A673 (cell line): ENCODE measurements at regions not wholly inside any gene's neighbourhood (a gene's known extent, or its start where the extent isn't known, plus 50 kb on each side); places are given as distances from the start of the nearest gene placed in this dataset.

Experiments
- BruUV-seq: library from RNA; stranded (reverse); fragments of 400-500 nt; replicated peaks from 2 replicates; lab custom pipeline; 2021; lab: Mats Ljungman, UMichigan
- CTCF ChIA-PET: fragments of 300-600 bp; sonication (Branson Sonifier 250); formaldehyde crosslinking; loops from one replicate; lab custom pipeline; 2022; ENCODE audit warnings: antibody characterized with exemption; lab: Charles Lee
- POLR2A ChIA-PET: fragments of 300-600 bp; sonication (Branson Sonifier 250); formaldehyde crosslinking; loops from one replicate; lab custom pipeline; 2022; ENCODE audit warnings: antibody characterized with exemption; ENCODE audit not compliant: low non-redundant PET; lab: Charles Lee
- DNase-seq: peaks from one replicate; pipeline ENCODE4 v3.0.0-alpha.2; 2015; ENCODE audit warnings: low spot score
- H3K27ac ChIP-seq: fragments of 200-600 bp; sonication (generic); 2 replicates; pipeline ENCODE4 v1.5.1; 2016; ENCODE audit warnings: mixed run types, low read depth, mild to moderate bottlenecking, mixed read lengths, antibody characterized with exemption, low read length; ENCODE audit not compliant: poor library complexity, severe bottlenecking
- H3K27me3 ChIP-seq: fragments of 200-600 bp; sonication (generic); replicated peaks from 2 replicates; pipeline ENCODE4 v1.6.1; 2017; ENCODE audit warnings: mixed run types, low read depth, mild to moderate bottlenecking, mixed read lengths, antibody characterized with exemption, low read length; ENCODE audit not compliant: insufficient read depth, poor library complexity
- H3K36me3 ChIP-seq: fragments of 200-600 bp; sonication (generic); 2 replicates; pipeline ENCODE4 v1.6.1; 2016; ENCODE audit warnings: mixed run types, mild to moderate bottlenecking, mixed read lengths, antibody characterized with exemption, low read length; ENCODE audit not compliant: insufficient read depth, poor library complexity, severe bottlenecking
- H3K4me1 ChIP-seq: fragments of 200-600 bp; sonication (generic); 2 replicates; pipeline ENCODE4 v1.6.1; 2017; ENCODE audit warnings: mixed run types, mild to moderate bottlenecking, mixed read lengths, antibody characterized with exemption, low read length; ENCODE audit not compliant: insufficient read depth, poor library complexity, severe bottlenecking
- H3K4me3 ChIP-seq: fragments of 200-600 bp; sonication (generic); 2 replicates; pipeline ENCODE4 v1.5.1; 2016; ENCODE audit warnings: low read depth, mixed run types, mild to moderate bottlenecking, mixed read lengths, low read length; ENCODE audit not compliant: poor library complexity, severe bottlenecking
- H3K9me3 ChIP-seq: fragments of 200-600 bp; sonication (generic); 2 replicates; pipeline ENCODE4 v1.6.1; 2016; ENCODE audit warnings: mixed run types, low read depth, mild to moderate bottlenecking, mixed read lengths, antibody characterized with exemption, low read length; ENCODE audit not compliant: poor library complexity, severe bottlenecking
- EZH2 ChIP-seq: fragments of 200-600 bp; sonication (generic); IDR thresholded peaks from 2 replicates; pipeline ENCODE4 v1.6.1; 2017; ENCODE audit warnings: borderline replicate concordance, low read depth, mild to moderate bottlenecking, mixed read lengths, antibody characterized with exemption, low read length; ENCODE audit not compliant: poor library complexity, severe bottlenecking
- intact Hi-C: fragments of 100-400 bp; cut with micrococcal nuclease; formaldehyde crosslinking; loops from one replicate; pipeline ENCODE4 v1.10.0; 2022; ENCODE audit not compliant: unreplicated experiment
- TF ChIP-seq, protein P1 (sequence below): fragments of 300-800, 200-600 bp; sonication (generic); conservative IDR thresholded peaks from 2 replicates; pipeline ENCODE4 v1.5.1; 2017; ENCODE audit warnings: low read depth, mild to moderate bottlenecking, antibody characterized with exemption, low read length, moderate library complexity, mixed read lengths

DNA sequence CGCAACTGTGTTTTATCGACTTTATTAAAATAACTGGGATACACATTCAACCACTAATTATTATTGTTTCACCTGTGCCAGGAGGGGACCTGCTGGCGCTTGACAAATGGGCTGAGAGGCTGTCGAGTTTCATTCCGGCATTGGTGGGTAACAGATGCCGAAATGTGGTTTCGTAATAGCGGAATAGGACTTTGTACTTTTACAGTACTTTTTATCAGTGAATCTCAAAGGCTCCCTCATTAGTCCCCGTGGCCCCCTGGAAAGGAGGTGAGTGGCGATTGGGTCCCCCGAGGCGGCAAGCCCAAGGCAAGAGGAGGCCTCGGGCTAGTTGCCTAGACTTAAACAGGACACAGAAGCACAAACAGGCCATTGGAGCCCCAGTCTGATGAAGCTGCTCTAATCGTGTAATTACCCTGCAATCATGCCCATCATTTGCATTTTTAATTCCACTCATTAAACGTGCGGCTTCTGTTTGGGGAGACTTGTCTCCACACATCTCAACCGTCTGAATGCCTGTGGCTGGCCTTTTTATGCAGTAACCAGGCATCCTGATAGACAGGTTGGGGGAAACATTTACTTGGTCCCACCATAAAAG lies 193.2 kb downstream of the INO80D start:
- Histone ChIP-seq H3K27ac (no peak overlapping the region), H3K9me3 (no peaks in the 10 kb centered on the region), H3K4me1 (no peaks in the 10 kb centered on the region), H3K27me3 (no peaks in the 10 kb centered on the region), H3K36me3 (no peaks in the 10 kb centered on the region), H3K4me3 (no peak overlapping the region)
- no TSS peak for BruUV-seq
- ChIA-PET POLR2A (no interaction called here), CTCF (no interaction called here)
- TF ChIP-seq EZH2, result no peak
- TF ChIP-seq, protein P1, sequence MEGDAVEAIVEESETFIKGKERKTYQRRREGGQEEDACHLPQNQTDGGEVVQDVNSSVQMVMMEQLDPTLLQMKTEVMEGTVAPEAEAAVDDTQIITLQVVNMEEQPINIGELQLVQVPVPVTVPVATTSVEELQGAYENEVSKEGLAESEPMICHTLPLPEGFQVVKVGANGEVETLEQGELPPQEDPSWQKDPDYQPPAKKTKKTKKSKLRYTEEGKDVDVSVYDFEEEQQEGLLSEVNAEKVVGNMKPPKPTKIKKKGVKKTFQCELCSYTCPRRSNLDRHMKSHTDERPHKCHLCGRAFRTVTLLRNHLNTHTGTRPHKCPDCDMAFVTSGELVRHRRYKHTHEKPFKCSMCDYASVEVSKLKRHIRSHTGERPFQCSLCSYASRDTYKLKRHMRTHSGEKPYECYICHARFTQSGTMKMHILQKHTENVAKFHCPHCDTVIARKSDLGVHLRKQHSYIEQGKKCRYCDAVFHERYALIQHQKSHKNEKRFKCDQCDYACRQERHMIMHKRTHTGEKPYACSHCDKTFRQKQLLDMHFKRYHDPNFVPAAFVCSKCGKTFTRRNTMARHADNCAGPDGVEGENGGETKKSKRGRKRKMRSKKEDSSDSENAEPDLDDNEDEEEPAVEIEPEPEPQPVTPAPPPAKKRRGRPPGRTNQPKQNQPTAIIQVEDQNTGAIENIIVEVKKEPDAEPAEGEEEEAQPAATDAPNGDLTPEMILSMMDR, result no peak
- intact Hi-C loops, result no loop called here
- no peak for DNase-seq

- CTCF ChIA-PET, result no interaction called here
Measured at GRCh38 chr2:205892251-205892655, 193.7 kb downstream of the INO80D start.

GRCh38 chr2:205889114-205889513 lies 196.9 kb downstream of the INO80D start:
- ChIA-PET POLR2A (no interaction called here), CTCF (no interaction called here)
- intact Hi-C loops, result loop anchor here (5.0 to 10.0 kb wide), 3 partner anchors 207 to 1744 kb away; partner anchors contain the start of gene NRP2
- Histone ChIP-seq H3K4me3 (no peak overlapping the region), H3K9me3 (no peaks in the 10 kb centered on the region), H3K4me1 (no peaks in the 10 kb centered on the region), H3K27ac (no peak overlapping the region), H3K36me3 (no peaks in the 10 kb centered on the region), H3K27me3 (no peaks in the 10 kb centered on the region)
- no TSS peak for BruUV-seq
- no peak for DNase-seq
- TF ChIP-seq EZH2, result no peak
- TF ChIP-seq, protein P1, result no peak

More at GRCh38 chr2:205892251-205892655, 193.7 kb downstream of the INO80D start:
- POLR2A ChIA-PET, result no interaction called here
- Histone ChIP-seq H3K27ac (no peak overlapping the region), H3K9me3 (no peaks in the 10 kb centered on the region), H3K27me3 (no peaks in the 10 kb centered on the region), H3K36me3 (no peaks in the 10 kb centered on the region), H3K4me1 (no peaks in the 10 kb centered on the region), H3K4me3 (no peak overlapping the region)
- TF ChIP-seq EZH2, result no peak
- TF ChIP-seq, protein P1, result no peak
- no TSS peak for BruUV-seq
- intact Hi-C loops, result no loop called here
- DNase-seq, result peak; percentile 18
